ENCODE measurements at regions not wholly inside any gene's neighbourhood (a gene's known extent, or its start where the extent isn't known, plus 50 kb on each side); places are given as distances from the start of the nearest gene placed in this dataset.
"Not testable (repeated sequence)": the region's sequence is repeated elsewhere in the genome, so short reads cannot be mapped to it uniquely, and the experiment has no call there.

GRCh38 chrX:113804291-113804690, 779.6 kb upstream of the HTR2C start:
- DNase-seq: no peak
- no peak for ATAC-seq
- intact Hi-C loops (cut with micrococcal nuclease): no loop called here

GRCh38 chrX:113802837-113803236, 781.0 kb upstream of the HTR2C start:
- ATAC-seq: no peak
- intact Hi-C loops (cut with micrococcal nuclease): no loop called here
- DNase-seq: no peak

- no peak for DNase-seq
- ATAC-seq: no peak
- intact Hi-C loops (cut with micrococcal nuclease): no loop called here
Measured at GRCh38 chrX:113800955-113801354, 782.9 kb upstream of the HTR2C start.

GRCh38 chrX:113793563-113793962, 790.3 kb upstream of the HTR2C start:
- intact Hi-C loops (cut with micrococcal nuclease): no loop called here
- DNase-seq (no peak), ATAC-seq (no peak)

GRCh38 chrX:113790987-113791386, 792.9 kb upstream of the HTR2C start:
- no peak for ATAC-seq
- intact Hi-C loops (cut with micrococcal nuclease): no loop called here
- no peak for DNase-seq

GRCh38 chrX:113784754-113785153, 799.1 kb upstream of the HTR2C start:
- intact Hi-C loops (cut with micrococcal nuclease); ATAC-seq; DNase-seq: not testable (repeated sequence)

- intact Hi-C loops (cut with micrococcal nuclease): no loop called here
- ATAC-seq (no peak), DNase-seq (no peak)
Measured at GRCh38 chrX:113770806-113771205, 813.1 kb upstream of the HTR2C start.

- DNase-seq (no peak), ATAC-seq (no peak)
- intact Hi-C loops (cut with micrococcal nuclease): no loop called here
Measured at GRCh38 chrX:113770071-113770470, 813.8 kb upstream of the HTR2C start.

- DNase-seq: no peak
- ATAC-seq: no peak
- intact Hi-C loops (cut with micrococcal nuclease): no loop called here
Measured at GRCh38 chrX:113759422-113759821, 824.5 kb upstream of the HTR2C start.

GRCh38 chrX:113747274-113747973, 836.5 kb upstream of the HTR2C start:
- intact Hi-C loops (cut with micrococcal nuclease): no loop called here
- DNase-seq (no peak), ATAC-seq (no peak)

- no peak for ATAC-seq
- no peak for DNase-seq
- intact Hi-C loops (cut with micrococcal nuclease): no loop called here
Measured at GRCh38 chrX:113743069-113743468, 840.8 kb upstream of the HTR2C start.

GRCh38 chrX:113741744-113742143, 842.1 kb upstream of the HTR2C start:
- intact Hi-C loops (cut with micrococcal nuclease): no loop called here
- ATAC-seq (no peak), DNase-seq (no peak)

- DNase-seq (no peak), ATAC-seq (no peak)
- intact Hi-C loops (cut with micrococcal nuclease): no loop called here
Measured at GRCh38 chrX:113728937-113729336, 854.9 kb upstream of the HTR2C start.

GRCh38 chrX:113726898-113727297, 857.0 kb upstream of the HTR2C start:
- DNase-seq: no peak
- intact Hi-C loops (cut with micrococcal nuclease): no loop called here
- ATAC-seq: no peak

- DNase-seq (no peak), ATAC-seq (no peak)
- intact Hi-C loops (cut with micrococcal nuclease): no loop called here
Measured at GRCh38 chrX:113726466-113726865, 857.4 kb upstream of the HTR2C start.

GRCh38 chrX:113726009-113726408, 857.9 kb upstream of the HTR2C start:
- intact Hi-C loops (cut with micrococcal nuclease): no loop called here
- ATAC-seq: no peak

GRCh38 chrX:113699939-113700338, 859.3 kb upstream of the AMOT start:
- ATAC-seq (no peak), DNase-seq (no peak)
- intact Hi-C loops (cut with micrococcal nuclease): no loop called here

More at GRCh38 chrX:113726009-113726408, 857.9 kb upstream of the HTR2C start:
- DNase-seq: no peak

GRCh38 chrX:113675278-113675677, 834.6 kb upstream of the AMOT start:
- no peak for DNase-seq
- intact Hi-C loops (cut with micrococcal nuclease): no loop called here
- no peak for ATAC-seq

- DNase-seq: no peak
- intact Hi-C loops (cut with micrococcal nuclease): no loop called here
- ATAC-seq: no peak
Measured at GRCh38 chrX:113651306-113651705, 810.7 kb upstream of the AMOT start.

- no peak for DNase-seq
- intact Hi-C loops (cut with micrococcal nuclease): no loop called here
- no peak for ATAC-seq
Measured at GRCh38 chrX:113644426-113644825, 803.8 kb upstream of the AMOT start.

GRCh38 chrX:113634565-113634964, 793.9 kb upstream of the AMOT start:
- intact Hi-C loops (cut with micrococcal nuclease): no loop called here
- DNase-seq: no peak
- ATAC-seq: no peak

GRCh38 chrX:113629326-113629725, 788.7 kb upstream of the AMOT start:
- intact Hi-C loops (cut with micrococcal nuclease): no loop called here
- DNase-seq: no peak
- ATAC-seq: no peak

All from left ventricle myocardium superior (tissue), 1 donor.